NCI-H2107 (cell line): ENCODE measurements at regions not wholly inside any gene's neighbourhood (a gene's known extent, or its start where the extent isn't known, plus 50 kb on each side); places are given as distances from the start of the nearest gene placed in this dataset.
"Not testable (repeated sequence)": the region's sequence is repeated elsewhere in the genome, so short reads cannot be mapped to it uniquely, and the experiment has no call there.

ENCODE experiments used
- DNase-seq: peaks from one replicate; lab custom pipeline; 2025; lab: John Stamatoyannopoulos, UW

DNA sequence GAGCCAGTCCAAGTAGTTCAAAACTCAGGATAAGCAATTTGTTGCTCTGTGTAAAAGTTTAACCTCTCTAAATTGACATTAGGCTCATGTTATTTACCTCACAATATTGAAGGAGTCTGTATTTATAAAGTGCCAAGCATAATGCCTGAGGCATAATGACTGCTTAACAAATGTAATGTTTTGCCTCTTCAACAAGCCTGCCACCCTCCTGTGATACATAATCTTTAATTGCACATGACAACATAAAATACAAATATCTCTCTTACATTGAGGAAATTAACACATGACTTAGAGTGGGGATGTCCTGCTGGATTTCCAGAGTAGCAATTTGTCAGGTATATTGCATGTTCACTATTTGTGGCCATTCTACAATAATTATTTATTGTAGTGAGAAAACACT, 469.2 kb upstream of the ANO5 start:
- DNase-seq: peak; percentile 12

DNA sequence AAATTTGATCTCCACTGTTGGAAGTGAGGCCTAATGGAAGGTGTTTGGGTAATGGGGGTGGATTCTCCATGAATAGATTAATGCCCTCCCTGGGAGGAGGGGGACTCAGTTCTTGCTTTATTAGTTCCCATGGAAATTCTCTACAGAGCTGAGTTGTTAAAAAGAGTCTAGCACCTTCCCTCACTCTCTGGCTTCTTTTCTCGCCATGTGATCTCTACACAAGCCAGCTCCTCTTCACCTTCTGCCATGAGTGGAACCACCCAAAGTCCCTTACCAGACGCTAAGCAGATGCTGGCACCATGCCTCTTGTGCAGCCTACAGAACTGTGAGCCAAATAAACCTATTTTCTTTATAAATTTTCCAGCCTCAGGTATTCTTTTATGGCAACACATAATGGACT, 465.8 kb upstream of the ANO5 start:
- DNase-seq: no peak

DNA sequence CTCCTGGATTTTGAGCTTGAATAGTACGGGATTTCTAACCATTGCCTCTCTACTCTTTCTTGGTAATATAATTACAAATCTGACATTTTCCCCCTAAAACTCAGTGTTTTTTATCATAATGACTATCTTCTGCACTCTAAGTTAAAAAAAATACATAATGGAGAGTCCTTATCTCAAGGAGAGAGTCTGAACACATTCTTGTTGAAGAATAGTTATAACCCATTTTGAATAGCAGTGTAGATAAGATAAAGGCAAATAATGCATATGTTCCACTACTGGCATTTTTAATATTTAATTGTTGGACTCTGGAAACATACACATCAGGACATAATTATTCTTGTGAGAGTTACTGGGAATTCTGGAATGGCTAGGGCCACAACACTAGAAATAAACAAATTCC, 456.5 kb upstream of the ANO5 start:
- DNase-seq: no peak

DNA sequence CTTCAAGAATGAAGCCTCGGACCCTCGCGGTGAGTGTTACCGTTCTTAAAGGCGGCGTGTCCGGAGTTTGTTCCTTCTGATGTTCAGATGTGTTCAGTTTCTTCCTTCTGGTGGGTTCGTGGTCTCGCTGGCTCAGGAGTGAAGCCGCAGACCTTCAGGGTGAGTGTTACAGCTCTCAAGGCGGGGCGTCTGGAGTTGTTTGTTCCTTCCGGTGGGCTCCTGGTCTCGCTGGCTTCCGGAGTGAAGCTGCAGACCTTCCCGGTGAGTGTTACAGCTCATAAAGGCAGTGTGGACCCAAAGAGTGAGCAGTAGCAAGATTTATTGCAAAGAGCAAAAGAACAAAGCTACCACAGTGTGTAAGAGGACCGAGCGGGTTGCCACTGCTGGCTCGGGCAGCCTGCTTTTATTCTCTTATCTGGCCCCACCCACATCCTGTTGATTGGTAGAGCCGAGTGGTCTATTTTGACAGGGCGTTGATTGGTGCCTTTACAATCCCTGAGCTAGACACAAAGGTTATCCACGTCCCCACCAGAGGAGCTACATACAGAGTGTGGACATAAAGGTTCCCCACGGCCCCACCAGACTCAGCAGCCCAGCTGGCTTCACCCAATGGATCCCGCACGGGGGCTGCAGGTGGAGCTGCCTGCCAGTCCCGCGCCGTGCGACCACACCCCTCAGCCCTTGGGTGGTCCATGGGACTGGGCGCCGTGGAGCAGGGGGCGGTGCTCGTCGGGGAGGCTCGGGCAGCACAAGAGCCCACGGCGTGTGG, 440.2 kb upstream of the ANO5 start:
- not testable (repeated sequence) for DNase-seq

DNA sequence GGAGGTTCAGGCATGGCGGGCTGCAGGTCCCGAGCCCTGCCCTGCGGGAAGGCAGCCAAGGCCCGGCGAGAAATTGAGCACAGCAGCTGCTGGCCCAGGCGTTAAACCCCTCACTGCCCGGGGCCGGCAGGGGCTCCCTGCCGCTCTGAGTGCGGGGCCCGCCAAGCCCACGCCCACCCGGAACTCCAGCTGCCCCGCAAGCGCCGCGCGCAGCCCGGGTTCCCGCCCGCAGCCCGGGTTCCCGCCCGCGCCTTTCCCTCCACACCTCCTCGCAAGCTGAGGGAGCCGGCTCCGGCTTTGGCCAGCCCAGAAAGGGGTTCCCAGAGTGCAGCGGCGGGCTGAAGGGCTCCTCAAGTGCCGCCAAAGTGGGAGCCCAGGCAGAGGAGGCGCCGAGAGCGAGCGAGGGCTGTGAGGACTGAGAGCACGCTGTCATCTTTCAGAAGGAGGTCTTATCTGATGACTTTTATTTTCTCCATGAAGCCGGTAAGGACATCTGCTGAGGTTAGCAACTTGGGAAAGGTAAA, 439.6 kb upstream of the ANO5 start:
- not testable (repeated sequence) for DNase-seq

DNA sequence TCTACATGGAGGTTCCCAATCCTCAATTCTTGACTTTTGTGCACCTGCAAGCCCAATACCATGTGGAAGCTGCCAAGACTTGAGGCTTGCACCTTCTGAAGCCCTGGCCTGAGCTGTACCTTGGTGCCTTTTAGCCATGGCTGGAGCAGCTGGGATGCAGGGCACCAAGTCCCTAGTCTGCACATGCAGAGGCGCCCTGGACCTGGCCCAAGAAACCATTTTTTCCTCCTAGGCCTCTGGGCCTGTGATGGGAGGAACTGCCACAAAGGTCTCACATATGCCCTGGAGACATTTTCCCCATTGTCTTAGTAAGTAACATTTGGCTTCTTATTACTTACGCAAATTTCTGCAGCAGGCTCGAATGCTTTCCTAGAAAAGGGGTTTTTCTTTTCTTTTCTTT, 431.9 kb upstream of the ANO5 start:
- no peak for DNase-seq

DNA sequence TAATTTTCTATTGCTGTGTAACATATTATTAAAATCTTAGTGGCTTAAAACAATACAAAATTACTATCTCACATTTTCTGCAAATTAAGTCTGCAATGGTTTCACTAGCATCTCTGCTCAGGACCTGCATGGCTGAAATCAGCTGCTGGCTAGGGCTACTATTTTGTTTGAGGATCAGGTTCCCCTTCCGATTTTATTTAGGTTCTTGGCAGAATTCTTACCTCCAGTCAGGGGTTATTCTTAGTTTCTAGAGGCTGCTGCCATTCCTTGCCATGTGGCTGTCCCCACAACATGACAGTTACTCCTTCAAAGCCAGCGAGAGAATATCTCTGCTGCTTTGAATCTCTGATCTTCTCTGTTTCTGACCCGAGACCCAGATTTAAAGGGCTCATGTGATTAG, 424.5 kb upstream of the ANO5 start:
- no peak for DNase-seq

DNA sequence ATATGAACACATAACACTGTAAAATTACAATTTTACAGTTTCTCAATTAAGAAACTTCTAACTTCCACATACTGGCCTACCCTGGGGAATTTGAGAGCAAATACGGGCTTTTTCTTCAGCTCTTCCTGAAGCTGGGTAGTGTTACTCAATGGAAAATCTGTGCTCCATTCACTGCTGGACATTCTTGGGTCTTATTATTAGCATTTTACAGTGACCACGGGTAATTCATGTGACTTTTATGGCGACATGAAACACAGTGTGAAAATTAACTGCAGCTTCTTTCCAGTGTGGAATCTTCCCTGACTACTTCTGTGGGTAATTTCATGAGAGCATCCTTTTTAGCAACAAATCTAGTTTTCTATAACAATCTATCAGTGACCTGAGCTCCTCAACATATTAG, 423.7 kb upstream of the ANO5 start:
- no peak for DNase-seq

DNA sequence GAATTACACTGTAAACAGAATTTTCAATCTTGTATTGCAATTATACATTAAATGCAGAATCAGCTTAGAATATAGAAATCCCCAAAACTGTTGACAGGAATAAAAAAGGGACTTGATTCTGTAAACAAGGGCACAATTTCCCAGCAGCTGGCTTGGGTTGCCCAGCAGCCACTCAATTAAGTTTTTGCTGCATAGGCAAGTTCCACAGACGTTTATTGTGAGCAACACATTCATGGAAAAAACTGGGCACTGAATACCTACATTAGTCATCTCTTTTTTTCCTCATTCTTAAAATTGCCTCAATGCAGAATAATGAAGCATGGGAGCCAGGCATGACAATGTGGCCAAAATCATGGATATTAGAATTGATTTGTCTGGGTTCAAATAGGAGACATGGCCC, 421.8 kb upstream of the ANO5 start:
- DNase-seq: no peak

DNA sequence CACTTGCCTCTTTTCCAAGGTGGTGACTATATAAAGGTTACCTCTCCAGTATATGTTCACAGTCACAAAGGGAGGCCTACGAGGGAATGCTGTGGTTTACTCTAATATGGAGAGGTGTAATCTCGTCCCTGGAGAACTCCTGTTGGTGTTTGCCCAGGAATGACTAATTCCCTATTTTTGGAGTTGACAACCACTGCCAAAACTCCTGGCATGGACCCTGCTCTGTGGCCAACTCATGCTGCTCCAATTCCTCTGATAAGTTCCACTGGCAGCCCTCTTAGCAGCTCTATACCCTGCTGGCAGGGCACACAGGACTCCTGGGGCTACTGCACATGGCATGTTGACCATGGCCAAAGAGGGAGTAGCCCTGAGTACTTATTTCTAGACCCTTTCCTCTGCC, 418.7 kb upstream of the ANO5 start:
- no peak for DNase-seq

DNA sequence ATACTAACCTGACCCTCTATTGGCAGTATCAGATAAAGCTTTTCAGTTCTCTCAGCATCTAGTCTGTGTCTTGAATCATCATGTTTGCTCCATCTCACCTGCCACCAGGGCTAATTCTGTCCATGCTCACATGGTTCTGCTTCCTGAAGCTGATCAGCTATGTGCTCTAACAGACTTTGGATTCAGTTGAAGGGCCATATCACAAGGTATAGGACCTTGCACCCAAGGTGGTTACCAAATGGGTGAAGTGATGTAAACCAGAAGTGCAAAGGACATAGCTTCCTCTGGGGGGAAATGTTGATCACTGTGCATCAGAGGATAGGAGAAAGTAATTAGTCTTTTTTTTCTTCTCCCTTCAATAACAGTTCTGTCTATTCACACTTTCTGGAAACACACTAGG, 417.0 kb upstream of the ANO5 start:
- DNase-seq: no peak

DNA sequence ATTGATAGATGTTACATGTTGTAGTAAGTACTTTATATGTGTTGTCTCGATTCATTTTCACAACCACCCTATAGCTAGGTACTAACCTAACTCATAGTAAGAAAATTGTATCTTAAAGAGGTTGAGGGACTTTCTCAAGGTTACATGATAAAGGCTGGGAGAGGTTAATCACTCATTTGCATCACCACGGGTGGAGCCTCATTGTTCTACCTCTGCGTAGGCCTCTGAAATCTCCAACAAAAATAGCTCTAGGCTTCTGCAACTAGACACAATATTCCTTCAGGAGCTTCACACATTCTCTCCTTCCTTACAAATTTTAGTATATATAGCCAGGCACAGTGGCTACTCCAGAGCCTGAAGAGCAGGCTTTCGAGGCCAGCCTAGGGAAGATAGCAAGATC, 408.9 kb upstream of the ANO5 start:
- no peak for DNase-seq

DNA sequence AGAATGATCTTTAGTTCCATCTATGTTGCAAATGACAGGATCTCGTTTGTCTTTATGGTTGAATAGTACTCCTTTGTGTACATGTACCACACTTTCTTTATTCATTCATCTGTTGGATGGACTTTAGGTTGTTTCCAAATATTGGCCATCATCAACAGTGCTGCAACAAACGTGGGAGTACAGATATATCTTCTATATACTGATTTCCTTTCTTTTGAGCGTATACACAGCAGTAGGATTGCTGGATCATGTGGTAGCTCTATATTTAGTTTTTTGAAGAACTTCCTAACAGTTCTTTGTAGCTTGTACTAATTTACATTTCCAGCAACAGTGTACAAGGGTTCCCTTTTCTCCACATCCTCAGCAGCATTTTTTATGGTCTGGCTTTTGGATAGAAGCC, 407.5 kb upstream of the ANO5 start:
- no peak for DNase-seq

DNA sequence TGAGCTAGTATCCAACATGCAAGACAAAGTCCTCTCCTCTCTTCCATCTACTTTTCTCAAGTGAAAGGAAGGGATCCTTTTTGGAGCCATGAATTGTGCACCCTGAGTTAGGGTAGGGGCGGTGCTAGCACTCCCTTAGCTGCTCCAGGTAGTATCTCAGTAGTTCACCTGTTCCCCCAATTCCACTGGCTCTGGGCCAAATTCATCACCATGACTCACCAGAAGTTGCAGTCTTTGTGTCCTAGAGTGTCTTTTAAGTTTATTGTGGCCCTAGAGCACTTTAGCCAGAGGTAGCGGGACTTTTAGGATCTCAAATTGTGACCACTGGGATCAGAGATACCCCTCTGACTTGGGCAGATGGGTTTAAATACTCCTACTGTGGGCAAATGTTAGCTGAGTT, 398.6 kb upstream of the ANO5 start:
- no peak for DNase-seq

DNA sequence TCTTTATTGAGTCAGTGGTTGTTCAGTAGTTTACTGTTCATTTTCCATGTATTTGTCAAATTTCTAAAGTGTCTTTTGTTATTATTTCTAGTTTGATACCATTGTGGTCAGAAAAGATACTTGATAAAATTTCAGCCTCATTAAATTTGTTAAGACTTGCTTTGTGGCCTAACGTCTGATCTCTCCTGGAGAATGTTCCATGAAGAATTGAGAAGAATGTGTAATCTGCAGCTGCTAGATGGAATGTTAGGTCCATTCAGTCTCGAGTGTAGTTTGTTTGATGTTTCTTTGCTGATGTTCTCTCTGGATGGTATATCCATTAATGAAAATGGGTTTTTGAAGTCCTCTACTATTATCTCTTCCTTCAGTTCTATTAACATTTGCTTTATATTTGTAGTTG, 394.7 kb upstream of the ANO5 start:
- DNase-seq: no peak

DNA sequence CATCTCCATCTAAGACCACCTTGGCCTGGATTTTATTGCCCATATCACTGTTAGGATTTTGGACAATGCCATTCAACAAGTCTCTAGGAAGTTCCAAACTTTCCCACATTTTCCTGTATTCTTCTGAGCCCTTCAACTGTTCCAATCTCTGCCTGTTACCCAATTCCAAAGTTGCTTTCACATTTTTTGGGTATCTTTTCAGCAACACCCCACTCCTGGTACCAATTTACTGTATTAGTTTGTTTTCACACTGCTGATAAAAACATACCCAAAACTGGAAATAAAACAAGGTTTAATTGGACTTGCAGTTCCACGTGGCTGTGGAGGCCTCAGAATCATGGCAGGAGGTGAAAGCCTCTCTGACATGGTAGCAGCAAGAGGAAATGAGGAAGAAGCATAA, 388.4 kb upstream of the ANO5 start:
- DNase-seq: not testable (repeated sequence)

DNA sequence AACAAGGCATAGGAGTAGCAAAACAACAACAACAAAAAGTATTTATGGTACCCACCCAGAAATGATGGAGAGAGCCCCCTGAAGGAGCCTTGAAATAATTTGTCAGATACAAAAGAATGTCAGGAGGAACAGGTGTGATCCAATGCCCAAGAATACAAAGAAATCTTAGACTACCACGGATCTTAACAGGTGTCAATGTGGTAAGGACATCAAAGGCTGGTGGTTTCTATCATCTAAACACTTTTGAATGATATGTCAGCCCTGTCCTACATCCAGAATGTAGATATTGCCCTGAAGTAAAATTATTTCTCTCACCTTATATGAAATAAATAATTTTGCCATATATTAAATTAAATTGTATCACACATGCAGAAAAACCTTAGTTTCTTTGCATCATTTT, 386.4 kb upstream of the ANO5 start:
- no peak for DNase-seq

DNA sequence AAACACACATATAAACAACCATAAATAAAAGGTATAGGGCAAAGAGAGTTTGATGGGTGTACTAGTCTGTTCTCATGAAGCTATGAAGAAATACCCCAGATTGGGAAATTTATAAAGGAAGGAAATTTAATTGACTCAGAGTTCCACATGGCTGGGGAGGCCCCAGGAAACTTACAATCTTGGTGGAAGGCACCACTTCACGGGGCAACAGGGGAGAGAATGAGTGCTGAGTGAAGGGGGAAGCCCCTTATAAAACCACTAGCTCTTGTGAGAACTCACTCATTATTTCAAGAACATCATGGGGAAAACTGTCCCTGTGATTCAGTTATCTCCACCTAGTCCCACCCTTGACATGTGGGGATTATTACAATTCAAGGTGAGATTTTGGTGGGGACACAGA, 385.9 kb upstream of the ANO5 start:
- no peak for DNase-seq

DNA sequence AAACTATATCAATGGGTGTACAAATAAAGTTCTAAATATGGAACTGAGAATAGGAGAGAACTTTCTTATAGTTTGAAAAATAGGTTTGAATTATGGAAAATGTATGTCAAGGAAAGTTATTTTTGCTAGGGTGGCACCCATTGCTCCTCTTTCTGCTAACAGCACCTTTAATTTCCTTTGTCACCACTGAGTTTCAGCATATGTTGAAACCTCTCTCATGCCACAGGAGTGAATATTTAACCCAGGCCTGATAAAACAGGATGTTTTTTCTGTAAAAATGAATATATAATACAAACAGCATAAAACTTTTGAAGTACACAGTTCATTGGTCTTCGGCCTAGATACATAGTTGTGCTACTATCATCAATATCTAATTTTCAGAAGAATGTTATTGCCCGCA, 385.5 kb upstream of the ANO5 start:
- no peak for DNase-seq

DNA sequence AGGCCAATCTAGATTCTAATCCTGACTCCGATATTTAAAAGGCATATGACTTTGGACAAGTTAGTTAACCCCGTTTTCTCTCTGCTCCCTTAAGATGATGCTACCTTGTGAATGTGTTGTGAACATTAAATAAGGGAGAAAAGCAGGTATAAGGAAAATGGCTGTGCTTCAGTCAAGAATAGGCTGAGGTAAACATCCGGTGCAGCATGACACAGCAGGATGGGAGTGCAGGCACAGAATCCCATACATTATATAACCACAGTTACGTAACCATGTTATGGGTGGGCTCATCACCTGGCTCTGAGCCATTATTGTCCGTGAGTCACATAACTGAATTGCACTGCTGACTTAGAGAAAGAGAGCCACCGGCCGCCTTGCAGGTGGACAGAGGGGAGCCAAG, 382.2 kb upstream of the ANO5 start:
- DNase-seq: no peak

DNA sequence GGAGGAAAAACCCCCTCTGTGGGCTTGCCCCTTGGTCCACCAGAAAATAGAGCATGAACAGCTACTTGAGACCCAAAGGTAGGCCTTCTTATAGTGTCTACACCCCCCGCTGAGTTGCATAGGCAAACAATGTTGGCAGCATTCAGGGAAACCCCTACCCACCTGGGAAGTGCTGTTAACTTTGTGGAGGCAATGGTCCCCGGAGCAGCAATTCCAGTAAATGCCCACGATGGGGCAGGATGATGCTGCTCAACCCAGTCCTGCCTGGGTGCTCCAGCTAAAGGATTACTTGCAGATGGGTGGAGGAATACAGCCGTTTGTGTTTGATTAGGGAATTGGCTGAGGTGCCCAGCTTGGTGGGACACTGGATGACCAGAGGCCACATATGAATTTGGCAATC, 381.3 kb upstream of the ANO5 start:
- no peak for DNase-seq

DNA sequence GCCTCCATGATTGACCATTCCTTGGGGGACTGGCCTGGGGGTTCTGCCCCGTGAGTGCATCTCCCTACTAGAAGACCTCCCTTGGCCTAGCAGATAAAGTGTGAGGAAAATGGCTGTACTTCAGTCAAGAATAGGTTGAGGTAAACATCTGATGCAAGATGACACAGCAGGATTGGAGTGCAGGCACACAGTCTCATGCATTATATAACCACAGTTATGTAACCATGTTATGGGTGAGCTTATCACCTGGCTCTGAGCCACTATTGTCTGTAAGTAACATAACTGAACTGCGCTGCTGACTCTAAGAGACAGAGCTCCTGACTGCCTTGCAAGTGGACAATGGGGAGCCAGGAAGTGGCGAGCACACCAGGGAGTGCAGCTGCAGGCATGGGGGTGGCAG, 378.7 kb upstream of the ANO5 start:
- no peak for DNase-seq

DNA sequence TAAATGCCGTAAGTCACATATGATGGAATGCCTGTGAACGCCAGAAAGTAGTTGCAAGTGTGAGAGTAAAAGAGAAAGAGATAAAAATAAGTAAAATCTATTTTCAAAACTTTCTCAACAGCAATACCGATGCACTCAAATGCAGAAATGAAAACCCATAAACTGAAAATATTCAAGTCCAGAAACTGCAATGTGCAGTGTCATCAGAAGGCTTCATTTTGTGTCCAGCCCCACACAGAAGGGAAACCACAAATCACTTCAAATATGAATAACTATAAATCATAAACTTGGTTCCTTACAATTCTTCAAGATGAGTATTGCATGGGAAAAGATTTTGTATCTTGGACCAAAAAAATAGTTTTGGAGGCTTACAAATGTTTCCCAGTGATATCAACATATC, 375.2 kb upstream of the ANO5 start:
- no peak for DNase-seq

DNA sequence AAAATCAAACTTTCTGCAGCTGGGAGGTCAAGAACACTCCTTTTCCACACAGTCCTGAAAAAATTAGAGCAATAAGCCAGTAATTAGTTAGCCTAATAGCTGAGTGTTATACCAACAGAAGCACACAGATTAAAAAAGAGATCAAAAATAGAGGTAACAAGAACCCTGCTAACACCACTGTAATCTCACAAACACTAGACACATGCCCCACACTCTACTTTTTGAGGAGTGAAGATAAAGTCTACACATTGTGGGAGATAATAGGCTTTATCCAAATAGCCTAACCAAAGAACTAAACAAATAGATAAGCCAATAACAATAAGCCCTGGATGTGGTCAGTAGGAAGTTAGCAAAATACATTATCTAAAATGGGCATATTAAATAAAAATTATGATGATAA, 372.7 kb upstream of the ANO5 start:
- no peak for DNase-seq
